ENCODE measurements at regions not wholly inside any gene's neighbourhood (a gene's known extent, or its start where the extent isn't known, plus 50 kb on each side); places are given as distances from the start of the nearest gene placed in this dataset.

GRCh38 chr15:96403071-96403470 is 72.6 kb downstream of the NR2F2 start:
- H3K27me3 Mint-ChIP-seq (ENCODE audit: low read depth, poor library complexity), result peaks cover 54% of the 10 kb centered on the region
- no peaks in the 10 kb centered on the region for H3K9me3 Mint-ChIP-seq
- DNase-seq, result no peak

GRCh38 chr15:96403932-96404331 is 73.4 kb downstream of the NR2F2 start:
- no peak for DNase-seq
- H3K27ac Mint-ChIP-seq, result no peak overlapping the region
- no peaks in the 10 kb centered on the region for H3K9me3 Mint-ChIP-seq
- H3K36me3 Mint-ChIP-seq (ENCODE audit: low read depth), result no peaks in the 10 kb centered on the region
- H3K4me1 Mint-ChIP-seq, result peaks cover 39% of the 10 kb centered on the region
- peaks cover 62% of the 10 kb centered on the region for H3K27me3 Mint-ChIP-seq (ENCODE audit: low read depth, poor library complexity)
- no peak overlapping the region for H3K4me3 Mint-ChIP-seq
- TF ChIP-seq CTCF (IDR thresholded peaks at IDR 0.05), result no peak

More at GRCh38 chr15:96403071-96403470, 72.6 kb downstream of the NR2F2 start:
- no peak for TF ChIP-seq CTCF (IDR thresholded peaks at IDR 0.05)
- peaks cover 42% of the 10 kb centered on the region for H3K4me1 Mint-ChIP-seq
- no peak overlapping the region for H3K4me3 Mint-ChIP-seq
- no peak overlapping the region for H3K27ac Mint-ChIP-seq
- no peaks in the 10 kb centered on the region for H3K36me3 Mint-ChIP-seq (ENCODE audit: low read depth)

GRCh38 chr15:96404560-96404959 is 74.1 kb downstream of the NR2F2 start:
- DNase-seq, result no peak
- no peaks in the 10 kb centered on the region for H3K9me3 Mint-ChIP-seq
- TF ChIP-seq CTCF (IDR thresholded peaks at IDR 0.05), result no peak
- H3K4me1 Mint-ChIP-seq, result peaks cover 39% of the 10 kb centered on the region
- H3K36me3 Mint-ChIP-seq (ENCODE audit: low read depth), result no peaks in the 10 kb centered on the region
- no peak overlapping the region for H3K27ac Mint-ChIP-seq
- peaks cover 69% of the 10 kb centered on the region for H3K27me3 Mint-ChIP-seq (ENCODE audit: low read depth, poor library complexity)
- H3K4me3 Mint-ChIP-seq, result no peak overlapping the region

- no peak for DNase-seq
- H3K27ac Mint-ChIP-seq, result no peak overlapping the region
- no peak for TF ChIP-seq CTCF (IDR thresholded peaks at IDR 0.05)
- H3K4me1 Mint-ChIP-seq, result peaks cover 46% of the 10 kb centered on the region
- H3K27me3 Mint-ChIP-seq (ENCODE audit: low read depth, poor library complexity), result peaks cover 86% of the 10 kb centered on the region
- no peaks in the 10 kb centered on the region for H3K36me3 Mint-ChIP-seq (ENCODE audit: low read depth)
- H3K4me3 Mint-ChIP-seq, result no peak overlapping the region
- no peaks in the 10 kb centered on the region for H3K9me3 Mint-ChIP-seq
These were observed 75.8 kb downstream of the NR2F2 start for GRCh38 chr15:96406291-96406690.

- Mint-ChIP-seq H3K36me3 (ENCODE audit: low read depth) (no peaks in the 10 kb centered on the region), H3K27me3 (ENCODE audit: low read depth, poor library complexity) (peaks cover 90% of the 10 kb centered on the region), H3K27ac (no peak overlapping the region), H3K4me1 (peaks cover 48% of the 10 kb centered on the region), H3K4me3 (no peak overlapping the region), H3K9me3 (no peaks in the 10 kb centered on the region)
- TF ChIP-seq CTCF (IDR thresholded peaks at IDR 0.05), result no peak
- no peak for DNase-seq
These were observed 76.2 kb downstream of the NR2F2 start for GRCh38 chr15:96406701-96407100.

GRCh38 chr15:96407482-96407881 is 77.0 kb downstream of the NR2F2 start:
- Mint-ChIP-seq H3K4me1 (peaks cover 46% of the 10 kb centered on the region), H3K27ac (no peak overlapping the region), H3K36me3 (ENCODE audit: low read depth) (no peaks in the 10 kb centered on the region), H3K4me3 (no peak overlapping the region), H3K27me3 (ENCODE audit: low read depth, poor library complexity) (peaks cover 96% of the 10 kb centered on the region), H3K9me3 (no peaks in the 10 kb centered on the region)
- no peak for DNase-seq
- no peak for TF ChIP-seq CTCF (IDR thresholded peaks at IDR 0.05)
